OCI-LY3 (cell line): ENCODE measurements at regions not wholly inside any gene's neighbourhood (a gene's known extent, or its start where the extent isn't known, plus 50 kb on each side); places are given as distances from the start of the nearest gene placed in this dataset.
A peak's percentile ranks its signal among the peaks of the same experiment; 100 is the strongest.

Experiments used
- H2AFZ ChIP-seq: fragments of 200-600, 300-600 bp; shearing (Covaris generic); 2 replicates; pipeline ENCODE4 v1.6.0; 2014; ENCODE audit warnings: antibody characterized with exemption, low read depth, low read length
- H3K27ac ChIP-seq: fragments of 200-600, 300-600 bp; sonication (generic); 2 replicates; pipeline ENCODE4 v1.5.1; 2014; ENCODE audit warnings: mild to moderate bottlenecking, low read length, moderate library complexity, mixed read lengths
- H3K27me3 ChIP-seq: fragments of 200-600, 300-600 bp; sonication (generic); 2 replicates; pipeline ENCODE4 v1.6.1; 2014; ENCODE audit warnings: low read depth, low read length, mixed read lengths
- H3K36me3 ChIP-seq: fragments of 200-600, 300-600 bp; sonication (generic); replicated peaks from 2 replicates; pipeline ENCODE3; 2014; ENCODE audit warnings: low read depth, low read length, mixed read lengths
- H3K4me1 ChIP-seq: fragments of 300-600, 200-600 bp; sonication (generic); 2 replicates; pipeline ENCODE4 v1.6.1; 2014; ENCODE audit warnings: low read length, mixed read lengths
- H3K4me2 ChIP-seq: fragments of 200-600, 300-600 bp; sonication (generic); 2 replicates; pipeline ENCODE4 v1.6.1; 2014; ENCODE audit warnings: low read length, mixed read lengths
- H3K4me3 ChIP-seq: fragments of 300-600, 200-600 bp; sonication (generic); 2 replicates; pipeline ENCODE4 v1.5.1; 2014; ENCODE audit warnings: antibody characterized with exemption, mild to moderate bottlenecking, low read length, moderate library complexity
- H3K79me2 ChIP-seq: fragments of 300-600, 200-600 bp; shearing (Covaris generic); 2 replicates; pipeline ENCODE4 v1.6.1; 2014; ENCODE audit warnings: mild to moderate bottlenecking, low read length, mixed read lengths
- H3K9ac ChIP-seq: fragments of 300-600, 200-600 bp; shearing (Covaris generic); 2 replicates; pipeline ENCODE4 v1.6.0; 2014; ENCODE audit warnings: mild to moderate bottlenecking, low read length, moderate library complexity
- H3K9me3 ChIP-seq: fragments of 200-600, 300-600 bp; shearing (Covaris generic); 2 replicates; pipeline ENCODE4 v1.6.1; 2014; ENCODE audit warnings: low read length, mixed read lengths; ENCODE audit not compliant: insufficient read depth
- H4K20me1 ChIP-seq: fragments of 200-600, 300-600 bp; sonication (generic); 2 replicates; pipeline ENCODE4 v1.6.1; 2016; ENCODE audit warnings: low read length, mixed read lengths; ENCODE audit not compliant: insufficient read depth
- CTCF ChIP-seq: fragments of 200-600, 300-600 bp; sonication (generic); IDR thresholded peaks from 2 replicates; pipeline ENCODE4 v1.5.1; 2014; ENCODE audit warnings: antibody characterized with exemption, low read length, low read depth
- EZH2phosphoT487 ChIP-seq: fragments of 200-600 bp; shearing (Covaris generic); IDR thresholded peaks from 2 replicates; pipeline ENCODE4 v1.6.1; 2018; ENCODE audit warnings: antibody characterized with exemption, mixed run types, low read depth

- H4K20me1 ChIP-seq, result no peaks in the 10 kb centered on the region
- H3K9me3 ChIP-seq, result no peaks in the 10 kb centered on the region
- H3K4me3 ChIP-seq, result no peak overlapping the region
- H3K27me3 ChIP-seq, result no peaks in the 10 kb centered on the region
- TF ChIP-seq EZH2phosphoT487, result no peak
- TF ChIP-seq CTCF, result no peak
- H3K4me1 ChIP-seq, result no peaks in the 10 kb centered on the region
- H3K27ac ChIP-seq, result no peak overlapping the region
- H3K36me3 ChIP-seq, result no peaks in the 10 kb centered on the region
- no peak overlapping the region for H3K9ac ChIP-seq
- H3K4me2 ChIP-seq, result no peak overlapping the region
- no peak overlapping the region for H2AFZ ChIP-seq
- no peaks in the 10 kb centered on the region for H3K79me2 ChIP-seq
Observed at GRCh38 chr18:41630232-41630886, 324.7 kb upstream of the PIK3C3 start.

- no peaks in the 10 kb centered on the region for H4K20me1 ChIP-seq
- H3K4me2 ChIP-seq, result no peak overlapping the region
- H3K27me3 ChIP-seq, result no peaks in the 10 kb centered on the region
- no peaks in the 10 kb centered on the region for H3K79me2 ChIP-seq
- H3K36me3 ChIP-seq, result no peaks in the 10 kb centered on the region
- H3K4me3 ChIP-seq, result no peak overlapping the region
- H3K9me3 ChIP-seq, result no peaks in the 10 kb centered on the region
- H3K4me1 ChIP-seq, result peaks cover 4% of the 10 kb centered on the region; the same call in 1 of the 2 replicates
- peak overlapping the region; percentile 23; the same call in 1 of the 2 replicates for H2AFZ ChIP-seq
- no peak overlapping the region for H3K27ac ChIP-seq
- H3K9ac ChIP-seq, result no peak overlapping the region
- no peak for TF ChIP-seq CTCF
- TF ChIP-seq EZH2phosphoT487, result no peak
Observed at GRCh38 chr18:41624460-41624859, 330.6 kb upstream of the PIK3C3 start.

GRCh38 chr18:41621177-41621576 is 333.9 kb upstream of the PIK3C3 start:
- H3K27me3 ChIP-seq, result no peaks in the 10 kb centered on the region
- H3K9ac ChIP-seq, result no peak overlapping the region
- no peak overlapping the region for H3K27ac ChIP-seq
- no peaks in the 10 kb centered on the region for H3K9me3 ChIP-seq
- no peaks in the 10 kb centered on the region for H3K36me3 ChIP-seq
- H2AFZ ChIP-seq, result no peak overlapping the region
- H3K79me2 ChIP-seq, result no peaks in the 10 kb centered on the region
- peaks cover 10% of the 10 kb centered on the region for H3K4me1 ChIP-seq
- no peaks in the 10 kb centered on the region for H4K20me1 ChIP-seq
- TF ChIP-seq EZH2phosphoT487 (no peak), CTCF (no peak)
- H3K4me2 ChIP-seq, result no peak overlapping the region
- no peak overlapping the region for H3K4me3 ChIP-seq

GRCh38 chr18:41618147-41618546 is 336.9 kb upstream of the PIK3C3 start:
- H3K4me3 ChIP-seq, result no peak overlapping the region
- H3K27me3 ChIP-seq, result no peaks in the 10 kb centered on the region
- no peaks in the 10 kb centered on the region for H3K79me2 ChIP-seq
- TF ChIP-seq EZH2phosphoT487 (no peak), CTCF (no peak)
- H2AFZ ChIP-seq, result no peak overlapping the region
- peaks cover 10% of the 10 kb centered on the region for H3K4me1 ChIP-seq
- no peaks in the 10 kb centered on the region for H4K20me1 ChIP-seq
- H3K9me3 ChIP-seq, result no peaks in the 10 kb centered on the region
- H3K27ac ChIP-seq, result no peak overlapping the region
- no peak overlapping the region for H3K4me2 ChIP-seq
- no peak overlapping the region for H3K9ac ChIP-seq
- H3K36me3 ChIP-seq, result no peaks in the 10 kb centered on the region
